ENCODE measurements at regions not wholly inside any gene's neighbourhood (a gene's known extent, or its start where the extent isn't known, plus 50 kb on each side); places are given as distances from the start of the nearest gene placed in this dataset.

DNA sequence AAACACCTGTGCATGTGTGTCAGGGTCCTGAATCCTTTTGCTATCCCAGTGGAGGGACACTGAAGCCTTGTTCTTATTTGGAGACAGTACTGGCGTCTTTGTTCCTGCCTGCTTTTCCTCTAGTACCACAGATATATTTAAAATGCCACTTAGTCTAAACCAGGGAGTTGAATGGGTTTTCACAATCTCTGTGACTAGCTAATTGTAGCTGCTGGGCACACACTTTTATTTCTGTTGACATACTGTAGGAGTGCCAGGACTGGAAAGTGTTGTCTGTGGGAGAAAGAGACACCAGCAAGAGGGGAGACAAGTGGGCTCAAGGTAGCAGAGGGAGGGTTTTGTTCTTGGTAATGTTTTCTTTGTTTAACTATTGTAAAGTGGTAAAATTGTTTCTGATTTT is 174.0 kb upstream of the SV2C start:
- no peaks in the 10 kb centered on the region for H3K36me3 ChIP-seq (ENCODE audit: insufficient read depth, low read length, poor library complexity, severe bottlenecking)
- H3K27ac ChIP-seq (ENCODE audit: low read depth, low read length, poor library complexity, severe bottlenecking), result no peak overlapping the region
- no TSS peak for BruUV-seq (replicated peaks)
- TF ChIP-seq EZH2 (IDR thresholded peaks at IDR 0.05; ENCODE audit: borderline replicate concordance, low read depth, low read length, poor library complexity, severe bottlenecking), result no peak
- TF ChIP-seq, protein P1, sequence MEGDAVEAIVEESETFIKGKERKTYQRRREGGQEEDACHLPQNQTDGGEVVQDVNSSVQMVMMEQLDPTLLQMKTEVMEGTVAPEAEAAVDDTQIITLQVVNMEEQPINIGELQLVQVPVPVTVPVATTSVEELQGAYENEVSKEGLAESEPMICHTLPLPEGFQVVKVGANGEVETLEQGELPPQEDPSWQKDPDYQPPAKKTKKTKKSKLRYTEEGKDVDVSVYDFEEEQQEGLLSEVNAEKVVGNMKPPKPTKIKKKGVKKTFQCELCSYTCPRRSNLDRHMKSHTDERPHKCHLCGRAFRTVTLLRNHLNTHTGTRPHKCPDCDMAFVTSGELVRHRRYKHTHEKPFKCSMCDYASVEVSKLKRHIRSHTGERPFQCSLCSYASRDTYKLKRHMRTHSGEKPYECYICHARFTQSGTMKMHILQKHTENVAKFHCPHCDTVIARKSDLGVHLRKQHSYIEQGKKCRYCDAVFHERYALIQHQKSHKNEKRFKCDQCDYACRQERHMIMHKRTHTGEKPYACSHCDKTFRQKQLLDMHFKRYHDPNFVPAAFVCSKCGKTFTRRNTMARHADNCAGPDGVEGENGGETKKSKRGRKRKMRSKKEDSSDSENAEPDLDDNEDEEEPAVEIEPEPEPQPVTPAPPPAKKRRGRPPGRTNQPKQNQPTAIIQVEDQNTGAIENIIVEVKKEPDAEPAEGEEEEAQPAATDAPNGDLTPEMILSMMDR (conservative IDR thresholded peaks at IDR 0.05; ENCODE audit: low read depth, low read length), result no peak
- H3K4me1 ChIP-seq (ENCODE audit: insufficient read depth, low read length, poor library complexity, severe bottlenecking), result no peaks in the 10 kb centered on the region
- DNase-seq (ENCODE audit: low spot score), result no peak
- POLR2A ChIA-PET (ENCODE audit: low non-redundant PET), result no interaction called here
- no peak overlapping the region for H3K4me3 ChIP-seq (ENCODE audit: low read depth, low read length, poor library complexity, severe bottlenecking)
- H3K27me3 ChIP-seq (replicated peaks; ENCODE audit: insufficient read depth, low read depth, low read length, poor library complexity), result no peaks in the 10 kb centered on the region
- CTCF ChIA-PET, result no interaction called here
- no peaks in the 10 kb centered on the region for H3K9me3 ChIP-seq (ENCODE audit: low read depth, low read length, poor library complexity, severe bottlenecking)
- intact Hi-C loops (cut with micrococcal nuclease; ENCODE audit: unreplicated experiment), result no loop called here

DNA sequence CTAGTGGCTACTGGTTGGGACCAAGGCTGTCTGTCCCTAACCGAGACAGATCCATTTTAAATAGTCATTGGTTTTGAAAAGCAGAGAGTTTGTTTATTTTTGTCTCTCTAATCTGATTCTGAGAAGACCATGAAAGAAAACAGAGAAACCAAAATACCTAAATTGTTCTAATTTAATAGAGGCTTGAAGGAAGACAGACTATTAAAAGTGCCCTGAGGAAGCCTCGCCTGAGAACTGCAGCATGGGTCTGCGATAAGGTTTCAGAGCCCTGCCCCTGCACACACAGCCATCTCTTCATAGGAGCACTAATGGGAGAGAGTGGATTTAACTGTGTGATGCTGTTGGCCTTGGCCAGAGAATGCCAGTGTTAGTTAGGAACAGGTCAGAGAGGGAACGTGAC is 175.5 kb upstream of the SV2C start:
- TF ChIP-seq, protein P1 (conservative IDR thresholded peaks at IDR 0.05; ENCODE audit: low read depth, low read length), result no peak
- no peak for TF ChIP-seq EZH2 (IDR thresholded peaks at IDR 0.05; ENCODE audit: borderline replicate concordance, low read depth, low read length, poor library complexity, severe bottlenecking)
- Histone ChIP-seq H3K4me3 (ENCODE audit: low read depth, low read length, poor library complexity, severe bottlenecking) (no peak overlapping the region), H3K4me1 (ENCODE audit: insufficient read depth, low read length, poor library complexity, severe bottlenecking) (no peaks in the 10 kb centered on the region), H3K9me3 (ENCODE audit: low read depth, low read length, poor library complexity, severe bottlenecking) (no peaks in the 10 kb centered on the region), H3K36me3 (ENCODE audit: insufficient read depth, low read length, poor library complexity, severe bottlenecking) (no peaks in the 10 kb centered on the region), H3K27ac (ENCODE audit: low read depth, low read length, poor library complexity, severe bottlenecking) (no peak overlapping the region), H3K27me3 (replicated peaks; ENCODE audit: insufficient read depth, low read depth, low read length, poor library complexity) (no peaks in the 10 kb centered on the region)
- no peak for DNase-seq (ENCODE audit: low spot score)
- ChIA-PET POLR2A (ENCODE audit: low non-redundant PET) (no interaction called here), CTCF (no interaction called here)
- intact Hi-C loops (cut with micrococcal nuclease; ENCODE audit: unreplicated experiment), result no loop called here
- no TSS peak for BruUV-seq (replicated peaks)

DNA sequence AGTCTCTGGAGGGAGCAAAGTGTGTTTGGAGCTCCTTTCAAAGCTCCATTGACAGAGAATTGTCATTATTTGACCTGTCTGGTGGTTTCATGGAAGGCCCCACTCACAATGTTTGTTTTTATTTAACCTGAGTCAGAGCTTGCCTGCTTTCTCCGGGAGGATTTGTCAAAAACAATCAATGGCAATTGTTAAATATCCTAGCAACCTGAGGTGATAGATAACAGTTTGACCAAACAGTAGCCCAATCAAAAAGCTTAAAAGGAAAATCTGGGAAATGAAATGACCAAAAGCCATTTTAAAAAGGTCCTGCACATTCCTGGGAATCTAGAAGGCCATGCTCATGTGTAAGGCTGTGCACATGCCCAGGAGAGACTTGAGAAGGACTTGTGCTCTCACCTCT is 177.2 kb upstream of the POC5 start:
- BruUV-seq (replicated peaks), result no TSS peak

More for the DNA sequence above, 177.2 kb upstream of the POC5 start:
- ChIA-PET CTCF (no interaction called here), POLR2A (ENCODE audit: low non-redundant PET) (no interaction called here)
- Histone ChIP-seq H3K27ac (ENCODE audit: low read depth, low read length, poor library complexity, severe bottlenecking) (no peak overlapping the region), H3K4me1 (ENCODE audit: insufficient read depth, low read length, poor library complexity, severe bottlenecking) (no peaks in the 10 kb centered on the region), H3K36me3 (ENCODE audit: insufficient read depth, low read length, poor library complexity, severe bottlenecking) (no peaks in the 10 kb centered on the region), H3K27me3 (replicated peaks; ENCODE audit: insufficient read depth, low read depth, low read length, poor library complexity) (no peaks in the 10 kb centered on the region), H3K9me3 (ENCODE audit: low read depth, low read length, poor library complexity, severe bottlenecking) (no peaks in the 10 kb centered on the region), H3K4me3 (ENCODE audit: low read depth, low read length, poor library complexity, severe bottlenecking) (no peak overlapping the region)
- no peak for DNase-seq (ENCODE audit: low spot score)
- intact Hi-C loops (cut with micrococcal nuclease; ENCODE audit: unreplicated experiment), result no loop called here
- no peak for TF ChIP-seq EZH2 (IDR thresholded peaks at IDR 0.05; ENCODE audit: borderline replicate concordance, low read depth, low read length, poor library complexity, severe bottlenecking)
- TF ChIP-seq, protein P1 (conservative IDR thresholded peaks at IDR 0.05; ENCODE audit: low read depth, low read length), result no peak
